ENCODE measurements at regions not wholly inside any gene's neighbourhood (a gene's known extent, or its start where the extent isn't known, plus 50 kb on each side); places are given as distances from the start of the nearest gene placed in this dataset.
"Not testable (repeated sequence)": the region's sequence is repeated elsewhere in the genome, so short reads cannot be mapped to it uniquely, and the experiment has no call there.

DNA sequence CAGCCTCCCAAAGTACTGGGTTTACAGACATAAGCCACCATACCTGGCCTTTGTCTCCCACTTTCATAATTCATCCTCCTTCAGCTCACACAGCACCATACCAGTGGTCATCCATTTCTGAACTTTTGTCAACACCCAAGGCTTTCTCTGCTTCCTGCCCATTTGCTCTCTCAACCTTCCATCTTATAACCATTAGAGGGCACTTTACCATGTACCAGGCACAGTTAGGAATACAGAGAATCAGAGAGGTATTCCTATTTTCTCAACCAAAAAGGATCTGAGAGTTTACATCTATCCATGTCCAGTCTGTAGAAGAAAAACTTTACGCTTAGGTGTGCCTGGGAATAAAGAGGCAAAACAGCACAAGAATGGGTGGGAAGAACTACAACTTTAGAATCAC lies 397.6 kb downstream of the BUD13 start:
- H3K4me1 Mint-ChIP-seq (ENCODE audit: low read depth): no peaks in the 10 kb centered on the region
- H3K27me3 Mint-ChIP-seq: no peaks in the 10 kb centered on the region
- no peaks in the 10 kb centered on the region for H3K36me3 Mint-ChIP-seq (ENCODE audit: low read depth)
- no peaks in the 10 kb centered on the region for H3K9me3 Mint-ChIP-seq
- H3K4me3 Mint-ChIP-seq: no peak overlapping the region
- no peak overlapping the region for H3K27ac Mint-ChIP-seq

DNA sequence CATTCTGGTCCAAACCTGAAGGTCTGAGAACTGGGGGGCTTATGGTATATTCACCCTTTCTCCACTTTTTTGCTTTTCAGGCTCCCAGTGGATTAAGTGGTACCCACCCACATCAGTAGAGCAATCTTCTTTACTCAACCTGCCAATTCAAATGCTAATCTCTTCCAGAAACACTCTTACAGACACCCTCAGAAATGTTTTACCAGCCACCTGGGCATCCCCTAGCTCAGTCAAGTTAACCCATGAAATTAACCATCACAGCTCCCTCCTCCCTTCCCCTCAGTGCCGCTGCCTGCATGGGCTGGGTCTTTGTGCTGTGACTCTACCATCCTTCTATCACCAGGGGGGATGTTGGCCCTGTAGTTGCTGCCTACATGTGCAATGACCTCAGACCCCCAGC lies 398.7 kb downstream of the BUD13 start:
- no peaks in the 10 kb centered on the region for H3K36me3 Mint-ChIP-seq (ENCODE audit: low read depth)
- no peaks in the 10 kb centered on the region for H3K27me3 Mint-ChIP-seq
- H3K27ac Mint-ChIP-seq: no peak overlapping the region
- no peaks in the 10 kb centered on the region for H3K4me1 Mint-ChIP-seq (ENCODE audit: low read depth)
- no peaks in the 10 kb centered on the region for H3K9me3 Mint-ChIP-seq
- no peak overlapping the region for H3K4me3 Mint-ChIP-seq

DNA sequence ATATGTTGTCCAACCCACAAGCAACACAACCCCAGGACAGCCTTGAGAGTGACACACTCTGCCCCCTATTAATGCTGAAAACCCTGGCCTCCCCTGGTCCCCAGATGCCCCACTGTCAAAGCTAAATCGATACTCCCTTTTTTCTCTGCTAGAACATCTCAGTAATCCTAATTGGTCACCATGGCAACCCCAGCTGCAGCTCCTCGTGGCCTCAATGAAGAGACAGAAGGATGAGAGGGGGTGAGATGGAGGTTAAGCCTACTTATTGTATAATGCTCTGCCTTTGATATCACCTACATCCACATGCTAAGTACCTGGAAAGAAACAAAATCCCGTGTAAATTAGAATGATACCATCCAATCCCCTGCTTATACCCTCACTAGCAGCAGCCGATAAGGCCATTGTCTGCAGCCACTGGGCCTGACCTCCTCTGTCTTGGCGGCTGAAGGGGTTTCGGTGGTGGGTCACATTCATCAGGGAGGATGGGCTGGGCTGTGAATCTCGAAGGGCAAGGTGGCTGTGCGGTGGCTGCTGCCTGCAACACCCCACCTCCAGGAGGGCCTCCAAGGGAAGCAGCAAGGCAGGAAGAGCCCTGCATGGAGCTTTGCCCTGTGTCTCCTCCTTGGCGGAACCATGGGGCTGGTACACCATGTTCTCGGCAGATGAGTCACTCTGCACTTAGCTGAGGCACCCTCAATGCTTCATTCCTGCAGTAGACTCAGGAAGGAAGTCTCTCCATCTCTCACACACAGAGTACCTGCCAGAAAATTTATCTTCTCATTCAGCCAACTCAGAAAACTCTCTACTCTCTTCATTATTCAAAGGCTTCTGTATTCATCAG lies 399.5 kb downstream of the BUD13 start:
- no peaks in the 10 kb centered on the region for H3K9me3 Mint-ChIP-seq
- H3K4me1 Mint-ChIP-seq (ENCODE audit: low read depth): no peaks in the 10 kb centered on the region
- H3K36me3 Mint-ChIP-seq (ENCODE audit: low read depth): no peaks in the 10 kb centered on the region
- H3K4me3 Mint-ChIP-seq: no peak overlapping the region
- H3K27me3 Mint-ChIP-seq: no peaks in the 10 kb centered on the region
- no peak overlapping the region for H3K27ac Mint-ChIP-seq

DNA sequence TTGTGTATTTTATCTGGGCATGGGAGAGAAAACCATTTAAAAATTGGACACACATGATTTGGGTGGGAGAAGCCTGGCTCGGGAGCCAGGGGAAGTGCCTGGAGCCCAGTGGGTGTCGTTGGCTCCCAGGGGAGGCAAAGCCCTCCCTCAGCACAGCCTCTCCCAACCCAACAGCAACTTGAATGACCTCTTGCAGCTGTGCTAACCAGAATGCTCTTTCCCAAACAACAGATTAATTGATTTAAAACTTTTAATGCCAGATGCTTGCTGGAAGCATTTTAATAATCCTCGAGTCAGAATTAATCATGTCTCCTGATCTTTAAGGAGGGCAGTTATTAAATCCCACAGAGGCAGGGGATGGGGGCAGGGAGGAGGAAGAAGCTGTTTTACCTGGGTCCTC lies 401.6 kb downstream of the BUD13 start:
- Mint-ChIP-seq H3K4me3 (no peak overlapping the region), H3K9me3 (no peaks in the 10 kb centered on the region), H3K4me1 (ENCODE audit: low read depth) (no peaks in the 10 kb centered on the region), H3K27ac (no peak overlapping the region), H3K27me3 (peaks cover 7% of the 10 kb centered on the region), H3K36me3 (ENCODE audit: low read depth) (no peaks in the 10 kb centered on the region)

DNA sequence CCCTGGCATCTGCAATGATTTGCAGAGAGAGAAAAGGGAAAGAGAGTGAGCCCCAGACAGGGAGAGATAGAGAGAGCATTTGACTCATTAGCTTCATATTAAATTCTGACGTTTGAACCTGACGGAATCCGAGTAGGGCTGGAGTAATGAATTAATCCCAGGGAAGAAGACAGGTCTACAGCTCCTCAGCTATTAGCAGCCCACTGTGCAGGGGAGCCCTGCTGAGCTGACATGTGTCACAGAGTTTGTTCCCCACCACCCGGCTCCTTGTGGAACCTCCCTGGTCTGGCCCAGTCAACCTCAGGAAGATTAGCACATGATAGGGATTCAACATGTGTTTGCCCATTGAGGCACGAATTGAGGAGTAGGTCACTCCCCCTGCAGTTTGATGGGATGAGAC lies 404.0 kb downstream of the BUD13 start:
- Mint-ChIP-seq H3K27ac (no peak overlapping the region), H3K36me3 (ENCODE audit: low read depth) (no peaks in the 10 kb centered on the region), H3K9me3 (no peaks in the 10 kb centered on the region), H3K4me1 (ENCODE audit: low read depth) (no peaks in the 10 kb centered on the region), H3K4me3 (no peak overlapping the region), H3K27me3 (peaks cover 7% of the 10 kb centered on the region)

DNA sequence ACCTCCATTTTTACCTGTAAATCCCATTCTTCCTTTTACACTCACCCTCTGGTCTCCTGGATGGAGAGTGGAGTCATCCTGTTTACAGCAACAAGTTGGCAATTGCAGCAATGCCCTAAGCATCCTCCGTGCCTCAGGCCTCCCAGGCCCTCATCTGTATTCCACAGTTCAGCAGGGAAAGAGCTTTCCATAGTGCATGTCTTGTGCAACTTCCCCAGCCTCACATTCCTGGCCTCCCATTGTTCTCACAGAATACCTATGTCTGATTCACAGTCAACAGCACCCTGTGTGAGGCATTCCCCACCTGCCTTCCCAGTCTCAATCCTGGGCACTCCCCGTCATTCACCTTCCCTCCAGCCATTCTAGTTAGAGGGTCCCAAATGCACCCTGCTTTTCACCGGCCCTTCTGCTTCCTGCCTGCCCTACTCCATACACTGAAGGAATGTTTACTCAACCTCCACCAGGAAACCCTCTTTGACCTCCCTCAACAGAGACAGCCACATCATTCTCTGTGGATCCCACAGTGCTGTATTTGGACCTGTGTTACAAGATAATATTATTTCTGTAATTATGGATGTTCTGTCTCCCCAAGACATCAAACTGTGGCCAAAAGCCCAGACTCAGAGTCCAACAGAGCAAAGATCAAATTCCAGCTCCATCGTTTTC lies 405.7 kb downstream of the BUD13 start:
- Mint-ChIP-seq H3K27ac (no peak overlapping the region), H3K27me3 (peaks cover 7% of the 10 kb centered on the region), H3K4me1 (ENCODE audit: low read depth) (no peaks in the 10 kb centered on the region)

DNA sequence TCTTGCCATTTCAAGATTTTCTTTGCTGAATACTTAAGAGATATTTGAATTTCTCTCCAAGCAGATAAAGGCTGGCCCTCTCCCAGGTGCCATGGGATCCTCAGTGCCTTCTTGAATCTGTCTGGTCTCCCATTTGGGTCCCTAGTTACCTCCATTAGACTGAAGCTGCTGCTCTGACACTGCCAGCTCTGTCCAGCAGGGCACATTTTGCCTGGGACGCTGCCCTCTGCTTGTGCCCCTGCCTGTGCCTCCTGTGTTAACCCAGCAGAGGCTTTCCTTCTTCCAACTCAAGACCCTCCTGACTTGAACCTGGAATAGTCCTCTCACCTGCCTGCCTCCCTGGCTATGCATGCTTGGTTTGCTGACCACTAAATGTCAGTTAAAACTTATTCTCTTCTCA lies 406.3 kb downstream of the BUD13 start:
- Mint-ChIP-seq H3K36me3 (ENCODE audit: low read depth) (no peaks in the 10 kb centered on the region), H3K27me3 (peaks cover 7% of the 10 kb centered on the region), H3K9me3 (no peaks in the 10 kb centered on the region), H3K4me1 (ENCODE audit: low read depth) (no peaks in the 10 kb centered on the region), H3K27ac (no peak overlapping the region), H3K4me3 (no peak overlapping the region)

More for the DNA sequence above, 405.7 kb downstream of the BUD13 start:
- Mint-ChIP-seq H3K36me3 (ENCODE audit: low read depth) (no peaks in the 10 kb centered on the region), H3K9me3 (no peaks in the 10 kb centered on the region), H3K4me3 (no peak overlapping the region)

DNA sequence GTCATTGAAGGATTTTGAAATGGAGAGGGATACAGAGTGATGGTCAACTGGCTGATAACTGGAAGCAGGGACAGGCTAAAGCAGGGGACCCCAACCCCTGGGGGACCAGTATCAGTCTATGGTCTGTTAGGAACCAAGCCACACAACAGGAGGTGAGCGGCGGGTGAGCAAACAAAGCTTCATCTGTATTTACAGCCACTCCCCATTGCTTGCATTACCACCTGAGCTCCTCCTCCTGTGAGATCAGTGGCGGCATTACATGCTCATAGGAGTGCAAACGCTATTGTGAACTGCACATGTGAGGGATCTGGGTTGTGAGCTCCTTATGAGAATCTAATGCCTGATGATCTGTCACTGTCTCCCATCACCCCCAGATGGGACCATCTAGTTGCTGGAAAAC lies 407.9 kb downstream of the BUD13 start:
- H3K27ac Mint-ChIP-seq, H3K4me3 Mint-ChIP-seq: not testable (repeated sequence)
- H3K27me3 Mint-ChIP-seq: peaks cover 12% of the 10 kb centered on the region

DNA sequence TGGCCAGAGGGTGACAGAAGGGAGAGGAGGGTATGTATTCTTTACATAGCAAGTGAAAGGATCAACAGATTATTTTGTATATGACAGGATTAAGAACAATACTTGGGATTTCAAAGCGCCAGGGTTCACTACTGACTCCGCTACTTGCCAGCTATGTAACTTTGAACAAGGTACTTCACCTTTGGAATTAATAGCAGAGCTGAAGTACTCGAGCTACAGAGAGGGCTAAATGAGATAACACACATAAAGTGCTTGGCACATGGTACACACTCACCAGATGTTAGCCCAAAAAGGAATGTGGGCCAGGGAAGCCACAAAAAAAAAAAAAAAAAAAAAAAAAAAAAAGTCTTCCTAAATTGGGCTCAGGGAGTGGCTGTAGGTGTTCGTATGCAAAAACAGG lies 408.4 kb downstream of the BUD13 start:
- Mint-ChIP-seq H3K27me3 (peaks cover 13% of the 10 kb centered on the region), H3K4me3 (no peak overlapping the region), H3K4me1 (ENCODE audit: low read depth) (no peaks in the 10 kb centered on the region), H3K36me3 (ENCODE audit: low read depth) (no peaks in the 10 kb centered on the region), H3K9me3 (no peaks in the 10 kb centered on the region), H3K27ac (no peak overlapping the region)

More for the DNA sequence above, 407.9 kb downstream of the BUD13 start:
- H3K36me3 Mint-ChIP-seq (ENCODE audit: low read depth); H3K9me3 Mint-ChIP-seq; H3K4me1 Mint-ChIP-seq (ENCODE audit: low read depth): not testable (repeated sequence)

DNA sequence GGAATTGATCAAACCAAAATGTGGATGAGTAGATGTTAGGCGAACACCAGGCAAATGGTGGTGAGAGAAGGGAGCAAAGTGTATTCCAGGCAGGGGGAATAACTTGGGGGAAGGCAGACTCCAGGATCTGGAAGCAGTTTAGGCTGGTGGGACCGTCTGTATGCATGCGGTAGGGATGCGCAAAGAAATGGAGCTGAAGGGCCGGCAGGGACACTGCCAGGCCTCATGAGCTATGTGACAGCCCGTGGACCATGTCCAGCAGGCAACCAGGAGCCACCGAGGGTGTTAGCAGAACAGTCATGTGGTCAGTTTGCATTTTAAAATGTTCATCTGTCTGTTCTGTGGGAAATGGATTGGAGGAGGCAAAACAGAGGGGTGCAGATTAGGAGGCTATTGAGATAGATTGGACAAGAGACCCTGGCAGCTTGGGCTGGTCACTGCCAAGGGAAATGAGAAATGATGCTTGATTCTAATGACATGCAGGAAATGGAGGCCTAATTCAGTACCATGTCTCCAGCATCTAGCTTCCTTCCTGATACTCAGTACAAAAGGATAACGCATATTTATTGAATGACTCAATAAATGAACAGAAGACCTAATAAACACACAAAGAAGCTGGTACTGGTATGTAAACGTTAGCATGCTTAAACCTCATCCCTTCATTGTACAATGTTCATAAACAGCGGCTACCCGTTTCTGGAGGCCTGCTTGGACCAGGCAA lies 412.4 kb downstream of the BUD13 start:
- H3K27me3 Mint-ChIP-seq: peaks cover 10% of the 10 kb centered on the region
- no peaks in the 10 kb centered on the region for H3K4me1 Mint-ChIP-seq (ENCODE audit: low read depth)
- H3K4me3 Mint-ChIP-seq: no peak overlapping the region
- H3K27ac Mint-ChIP-seq: no peak overlapping the region
- H3K9me3 Mint-ChIP-seq: no peaks in the 10 kb centered on the region
- no peaks in the 10 kb centered on the region for H3K36me3 Mint-ChIP-seq (ENCODE audit: low read depth)

DNA sequence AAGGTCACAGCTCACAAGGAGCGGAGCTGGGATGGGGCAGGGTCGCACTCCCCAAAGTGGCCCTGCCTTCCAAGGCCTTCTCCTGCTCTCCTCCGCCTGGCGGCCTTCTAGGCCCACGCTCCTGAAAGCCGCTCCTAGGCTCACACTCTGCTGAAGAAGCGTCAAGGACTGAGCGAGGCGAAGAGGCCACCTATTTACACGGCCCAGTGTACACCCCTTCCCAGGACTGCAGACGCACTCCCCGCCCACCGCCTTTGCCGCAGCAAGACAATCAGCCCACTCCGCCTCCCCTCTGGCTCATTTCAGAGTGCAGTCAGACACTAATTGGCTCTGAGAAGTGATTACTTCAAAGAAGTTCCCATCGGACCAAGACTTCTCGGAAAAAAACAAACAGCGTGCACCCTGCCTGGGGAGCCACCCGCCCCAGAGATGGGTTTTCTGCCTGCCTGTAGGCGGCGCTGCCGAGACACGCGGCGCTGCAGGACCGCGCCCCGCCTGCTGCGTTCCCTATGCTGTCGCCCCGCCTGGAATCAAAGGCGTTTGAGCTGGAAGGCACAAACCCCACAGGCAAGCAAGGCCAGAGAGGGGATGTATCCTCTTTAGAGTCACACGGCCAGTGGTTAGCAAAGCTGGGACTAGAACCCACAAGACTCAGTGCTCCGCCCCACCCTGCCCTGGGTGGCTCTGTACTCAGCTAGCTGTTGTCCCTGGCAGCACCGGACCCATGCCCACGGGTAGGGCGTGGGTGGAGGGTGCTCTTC lies 414.8 kb downstream of the BUD13 start:
- Mint-ChIP-seq H3K9me3 (no peaks in the 10 kb centered on the region), H3K4me1 (ENCODE audit: low read depth) (no peaks in the 10 kb centered on the region), H3K27me3 (peaks cover 10% of the 10 kb centered on the region)

DNA sequence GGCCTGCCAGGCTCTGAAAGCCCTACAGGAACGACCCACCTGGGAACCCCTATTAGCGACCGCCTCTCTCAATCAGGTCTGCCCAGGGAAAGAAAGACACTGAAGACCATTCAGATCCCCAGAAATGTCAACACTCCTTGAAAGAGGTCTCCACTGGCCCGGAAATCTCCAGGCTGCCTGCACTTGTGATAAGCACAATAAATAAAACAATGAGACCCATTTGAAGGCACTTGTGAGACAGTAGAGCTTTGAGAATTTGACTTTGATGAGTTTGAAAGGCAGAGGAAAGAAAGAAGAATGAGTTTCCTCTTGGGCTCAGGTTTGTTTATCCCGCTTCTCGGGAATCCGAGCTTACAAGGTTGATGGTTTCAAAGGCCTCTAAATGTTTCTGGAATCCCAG lies 416.3 kb downstream of the BUD13 start:
- no peak overlapping the region for H3K4me3 Mint-ChIP-seq
- no peaks in the 10 kb centered on the region for H3K4me1 Mint-ChIP-seq (ENCODE audit: low read depth)
- H3K9me3 Mint-ChIP-seq: no peaks in the 10 kb centered on the region
- peaks cover 10% of the 10 kb centered on the region for H3K27me3 Mint-ChIP-seq
- no peaks in the 10 kb centered on the region for H3K36me3 Mint-ChIP-seq (ENCODE audit: low read depth)
- no peak overlapping the region for H3K27ac Mint-ChIP-seq

More for the DNA sequence above, 414.8 kb downstream of the BUD13 start:
- H3K27ac Mint-ChIP-seq: no peak overlapping the region
- no peaks in the 10 kb centered on the region for H3K36me3 Mint-ChIP-seq (ENCODE audit: low read depth)
- no peak overlapping the region for H3K4me3 Mint-ChIP-seq

DNA sequence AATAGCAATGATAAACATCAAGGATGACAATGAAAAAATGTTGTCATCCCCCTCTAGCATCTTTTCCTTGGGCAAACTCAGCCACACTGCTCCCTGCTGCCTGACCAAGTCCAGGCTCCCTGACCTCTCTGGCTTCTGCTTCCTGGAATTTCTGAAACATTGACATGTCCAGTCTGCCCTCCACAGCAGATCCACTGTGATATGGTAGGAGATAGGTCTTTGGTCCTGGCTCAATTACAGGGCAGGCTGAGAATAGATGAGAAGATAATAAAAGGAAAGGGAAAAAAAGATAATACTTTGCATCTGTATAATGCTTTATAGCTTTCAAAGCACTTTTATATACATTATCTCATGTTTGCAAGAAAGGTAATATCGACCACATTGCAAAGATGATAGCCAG lies 417.7 kb downstream of the BUD13 start:
- Mint-ChIP-seq H3K9me3 (no peaks in the 10 kb centered on the region), H3K4me3 (no peak overlapping the region), H3K27me3 (peaks cover 6% of the 10 kb centered on the region), H3K36me3 (ENCODE audit: low read depth) (no peaks in the 10 kb centered on the region), H3K27ac (no peak overlapping the region), H3K4me1 (ENCODE audit: low read depth) (no peaks in the 10 kb centered on the region)

DNA sequence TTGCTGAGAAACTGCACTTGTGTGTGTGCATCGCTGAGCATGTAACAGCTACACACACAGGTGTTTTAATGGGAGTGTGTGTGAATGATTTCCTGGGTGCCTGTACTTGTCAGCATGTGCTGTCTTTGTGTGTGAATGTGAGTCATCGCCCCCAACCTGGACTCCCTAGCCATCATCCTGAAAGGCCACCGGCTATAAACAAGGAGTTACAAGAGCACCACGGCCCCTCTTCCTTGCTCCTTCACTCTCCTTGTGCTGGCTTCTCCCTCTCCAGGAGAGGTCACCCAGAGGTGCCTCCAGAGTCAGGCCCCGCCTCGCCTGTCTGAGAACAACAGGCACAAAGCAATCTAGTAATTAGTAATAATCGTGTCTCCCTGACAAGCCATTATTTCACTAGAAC lies 419.2 kb downstream of the BUD13 start:
- peaks cover 4% of the 10 kb centered on the region for H3K27me3 Mint-ChIP-seq
- no peaks in the 10 kb centered on the region for H3K4me1 Mint-ChIP-seq (ENCODE audit: low read depth)
- H3K4me3 Mint-ChIP-seq: no peak overlapping the region
- no peaks in the 10 kb centered on the region for H3K9me3 Mint-ChIP-seq
- no peaks in the 10 kb centered on the region for H3K36me3 Mint-ChIP-seq (ENCODE audit: low read depth)
- H3K27ac Mint-ChIP-seq: no peak overlapping the region

DNA sequence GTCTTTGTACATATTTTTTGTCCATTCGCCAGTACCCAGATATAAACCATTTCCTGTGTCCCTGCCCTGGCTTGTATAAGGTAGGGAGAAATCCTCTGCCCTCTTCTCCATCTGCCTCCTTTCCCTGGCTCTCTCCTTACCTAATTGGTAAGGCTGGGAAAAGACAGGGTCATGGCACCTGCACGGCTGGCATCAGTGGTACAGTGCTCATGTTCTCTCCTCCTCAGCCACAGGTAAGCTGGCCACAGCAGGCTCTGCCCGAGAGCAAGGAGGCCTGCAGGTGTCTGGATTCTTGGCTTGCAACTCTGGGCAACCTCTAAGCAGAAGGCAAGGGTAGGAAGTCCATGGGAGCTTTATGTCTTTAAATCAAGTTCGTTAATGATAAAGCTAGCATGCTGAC lies 419.9 kb downstream of the BUD13 start:
- H3K27ac Mint-ChIP-seq: no peak overlapping the region

More for the DNA sequence above, 419.9 kb downstream of the BUD13 start:
- Mint-ChIP-seq H3K9me3 (peaks cover 3% of the 10 kb centered on the region), H3K36me3 (ENCODE audit: low read depth) (no peaks in the 10 kb centered on the region), H3K27me3 (peaks cover 4% of the 10 kb centered on the region), H3K4me1 (ENCODE audit: low read depth) (no peaks in the 10 kb centered on the region), H3K4me3 (no peak overlapping the region)

Data from stimulated activated naive CD8-positive, alpha-beta T cell treated with anti-CD3 and anti-CD28 coated beads, Interleukin-15, Interleukin-2, amounts not matched to agents 100 ng/mL and 50 ng/mL, for 24 hours (primary cell).